Panc1 (cell line): ENCODE measurements at regions not wholly inside any gene's neighbourhood (a gene's known extent, or its start where the extent isn't known, plus 50 kb on each side); places are given as distances from the start of the nearest gene placed in this dataset.

Source experiments
- ATAC-seq: fragments of 200-7000 bp; cut with Tn5 transposase; 2 replicates; pipeline ENCODE4 v1.9.1; 2020; ENCODE audit warnings: mild to moderate bottlenecking, moderate library complexity
- BruUV-seq: library from RNA; stranded (reverse); fragments of 400-500 nt; replicated peaks from 2 replicates; lab custom pipeline; 2021; lab: Mats Ljungman, UMichigan
- CTCF ChIA-PET: fragments of 300-600 bp; sonication (Branson Sonifier 250); formaldehyde crosslinking; loops from one replicate; lab custom pipeline; 2022; ENCODE audit warnings: antibody characterized with exemption; lab: Charles Lee
- POLR2A ChIA-PET: fragments of 300-600 bp; sonication (Branson Sonifier 250); formaldehyde crosslinking; loops from one replicate; lab custom pipeline; 2022; ENCODE audit warnings: antibody characterized with exemption; lab: Charles Lee
- DNase-seq: peaks from one replicate; pipeline ENCODE4 v3.0.0-alpha.2; 2010; ENCODE audit warnings: low read depth, low spot score
- H3K27ac ChIP-seq: 2 replicates; pipeline ENCODE4 v1.5.1; 2011; ENCODE audit warnings: mild to moderate bottlenecking, low read length, inconsistent platforms
- H3K27me3 ChIP-seq: fragments of 200-500 bp; sonication (Bioruptor generic); 2 replicates; pipeline ENCODE4 v1.6.0; 2014; ENCODE audit warnings: low read length, inconsistent platforms; ENCODE audit not compliant: control insufficient read depth, insufficient read depth
- H3K36me3 ChIP-seq: fragments of 200-500 bp; sonication (Bioruptor generic); 2 replicates; pipeline ENCODE4 v1.5.1; 2014; ENCODE audit warnings: inconsistent platforms, mild to moderate bottlenecking, low read length, moderate library complexity; ENCODE audit not compliant: control insufficient read depth, insufficient read depth
- H3K4me1 ChIP-seq: 2 replicates; pipeline ENCODE4 v1.5.1; 2011; ENCODE audit warnings: inconsistent platforms, mild to moderate bottlenecking, low read length, moderate library complexity; ENCODE audit not compliant: control insufficient read depth, insufficient read depth
- H3K4me3 ChIP-seq, 2 experiments: 2 replicates each; pipeline ENCODE4 v1.5.1; 2011 to 2012; ENCODE audit warnings: low read depth in 2 of 2, low read length in 2 of 2, mild to moderate bottlenecking in 2 of 2, inconsistent platforms in 1 of 2, moderate library complexity in 1 of 2
- H3K9me3 ChIP-seq: fragments of 200-500 bp; sonication (Bioruptor generic); 2 replicates; pipeline ENCODE4 v1.5.1; 2014; ENCODE audit warnings: low read depth, mild to moderate bottlenecking, inconsistent platforms, low read length, moderate library complexity; ENCODE audit not compliant: control insufficient read depth, insufficient read depth
- CTCF ChIP-seq: fragments of 450-650 bp; IDR thresholded peaks from 2 replicates; pipeline ENCODE4 v1.5.1; 2017; ENCODE audit warnings: mild to moderate bottlenecking
- POLR2AphosphoS5 ChIP-seq: IDR thresholded peaks from 2 replicates; pipeline ENCODE4 v1.6.1; 2012; ENCODE audit warnings: mild to moderate bottlenecking, low read depth, low read length, moderate library complexity
- REST ChIP-seq, 2 experiments: IDR thresholded peaks; 2 replicates each; pipeline ENCODE4 v1.6.1; 2011 to 2012; ENCODE audit warnings: low read depth in 2 of 2, control low read depth in 1 of 2, low read length in 1 of 2, mild to moderate bottlenecking in 1 of 2, moderate library complexity in 1 of 2; ENCODE audit not compliant: insufficient read depth in 1 of 2
- SIN3A ChIP-seq: IDR thresholded peaks from 2 replicates; pipeline ENCODE4 v1.6.1; 2012; ENCODE audit warnings: low read depth, mild to moderate bottlenecking, low read length, moderate library complexity, borderline replicate concordance; ENCODE audit not compliant: insufficient read depth
- TCF7L2 ChIP-seq: IDR thresholded peaks from 2 replicates; pipeline ENCODE4 v1.6.1; 2011; ENCODE audit warnings: mild to moderate bottlenecking, low read depth, low read length, inconsistent platforms
- in situ Hi-C: cut with HindIII; loops from 2 replicates; pipeline ENCODE4 v1.10.0; 2016; ENCODE audit warnings: low sequenced_read_pairs, low pct_unique_long_range_greater_than_20kb
- intact Hi-C: fragments of 100-400 bp; cut with micrococcal nuclease; formaldehyde crosslinking; loops from one replicate; pipeline ENCODE4 v1.10.0; 2022; ENCODE audit not compliant: unreplicated experiment

- no TSS peak for BruUV-seq
Observed at GRCh38 chr13:62919491-62919890, 1503.8 kb upstream of the PCDH20 start.

GRCh38 chr13:62910541-62911060 lies 1495.0 kb upstream of the PCDH20 start:
- H3K27me3 ChIP-seq, result no peaks in the 10 kb centered on the region
- DNase-seq, result no peak
- in situ Hi-C loops (no loop called here), intact Hi-C loops (no loop called here)
- H3K36me3 ChIP-seq, result no peaks in the 10 kb centered on the region
- CTCF ChIA-PET, result no interaction called here
- POLR2A ChIA-PET, result interaction anchor here (0.6 kb wide), 1 partner anchor 36 kb away, joined by 3 read pairs; no protein-coding TSS in a partner anchor
- no peak overlapping the region for H3K27ac ChIP-seq
- no peak for ATAC-seq
- no peaks in the 10 kb centered on the region for H3K9me3 ChIP-seq
- no peak overlapping the region for H3K4me3 ChIP-seq
- no peaks in the 10 kb centered on the region for H3K4me1 ChIP-seq
- TF ChIP-seq CTCF (no peak), POLR2AphosphoS5 (no peak), TCF7L2 (no peak), SIN3A (no peak), REST (IDR thresholded peaks at IDR 0.05; ENCODE audit: insufficient read depth in 1 of 2, low read depth in 2 of 2, low read length in 1 of 2) (no peak)
- BruUV-seq, result no TSS peak

More at GRCh38 chr13:62919491-62919890, 1503.8 kb upstream of the PCDH20 start:
- ChIA-PET CTCF (no interaction called here), POLR2A (no interaction called here)
- no peak for DNase-seq
- no peak overlapping the region for H3K27ac ChIP-seq
- no peaks in the 10 kb centered on the region for H3K27me3 ChIP-seq
- H3K36me3 ChIP-seq, result no peaks in the 10 kb centered on the region
- H3K4me3 ChIP-seq, result no peak overlapping the region
- no peak for ATAC-seq
- intact Hi-C loops, result no loop called here
- no peaks in the 10 kb centered on the region for H3K4me1 ChIP-seq
- H3K9me3 ChIP-seq, result no peaks in the 10 kb centered on the region
- in situ Hi-C loops, result no loop called here
- no peak for TF ChIP-seq REST (IDR thresholded peaks at IDR 0.05; ENCODE audit: insufficient read depth in 1 of 2, low read depth in 2 of 2, low read length in 1 of 2)
- TF ChIP-seq TCF7L2, result no peak
- no peak for TF ChIP-seq CTCF
- TF ChIP-seq SIN3A, result no peak
- TF ChIP-seq POLR2AphosphoS5, result no peak
